NCI-H2081 treated with DMSO at 0.1 percent for 48 hours (cell line): ENCODE measurements at regions not wholly inside any gene's neighbourhood (a gene's known extent, or its start where the extent isn't known, plus 50 kb on each side); places are given as distances from the start of the nearest gene placed in this dataset.
"Not testable (repeated sequence)": the region's sequence is repeated elsewhere in the genome, so short reads cannot be mapped to it uniquely, and the experiment has no call there.

Experiments
- DNase-seq: peaks from one replicate; lab custom pipeline; 2025; lab: John Stamatoyannopoulos, UW

- peak; percentile 13 for DNase-seq
Observed at GRCh38 chr6:18595774-18596530, 208.8 kb downstream of the RNF144B start.

- DNase-seq, result no peak
Observed at GRCh38 chr6:18596531-18596835, 209.3 kb downstream of the RNF144B start.

GRCh38 chr6:18598551-18599264 lies 211.6 kb downstream of the RNF144B start:
- no peak for DNase-seq

GRCh38 chr6:18600255-18600654 lies 213.1 kb downstream of the RNF144B start:
- DNase-seq, result no peak

GRCh38 chr6:18601516-18602020 lies 214.4 kb downstream of the RNF144B start:
- DNase-seq, result peak; percentile 23

- no peak for DNase-seq
Observed at GRCh38 chr6:18602931-18603330, 215.8 kb downstream of the RNF144B start.

GRCh38 chr6:18603361-18603760 lies 216.2 kb downstream of the RNF144B start:
- DNase-seq, result no peak

GRCh38 chr6:18605841-18606240 lies 218.7 kb downstream of the RNF144B start:
- no peak for DNase-seq

GRCh38 chr6:18609715-18610114 lies 222.6 kb downstream of the RNF144B start:
- DNase-seq, result no peak

- DNase-seq, result no peak
Observed at GRCh38 chr6:18613319-18613925, 226.3 kb downstream of the RNF144B start.

GRCh38 chr6:18629571-18629970 lies 242.4 kb downstream of the RNF144B start:
- DNase-seq, result no peak

GRCh38 chr6:18632670-18633410 lies 245.7 kb downstream of the RNF144B start:
- no peak for DNase-seq

GRCh38 chr6:18634912-18635311 lies 247.8 kb downstream of the RNF144B start:
- no peak for DNase-seq

GRCh38 chr6:18640134-18640533 lies 253.0 kb downstream of the RNF144B start:
- no peak for DNase-seq

GRCh38 chr6:18640754-18641153 lies 253.6 kb downstream of the RNF144B start:
- no peak for DNase-seq

- no peak for DNase-seq
Observed at GRCh38 chr6:18654821-18655220, 267.7 kb downstream of the RNF144B start.

GRCh38 chr6:18656506-18656905 lies 269.4 kb downstream of the RNF144B start:
- DNase-seq, result no peak

- DNase-seq, result not testable (repeated sequence)
Observed at GRCh38 chr6:18659994-18660393, 272.8 kb downstream of the RNF144B start.

- DNase-seq, result peak; percentile 92
Observed at GRCh38 chr6:18663011-18663410, 275.9 kb downstream of the RNF144B start.

- no peak for DNase-seq
Observed at GRCh38 chr6:18664401-18664800, 277.3 kb downstream of the RNF144B start.

- no peak for DNase-seq
Observed at GRCh38 chr6:18667612-18668011, 280.5 kb downstream of the RNF144B start.

- DNase-seq, result no peak
Observed at GRCh38 chr6:18668994-18669393, 281.8 kb downstream of the RNF144B start.
